ENCODE measurements at regions not wholly inside any gene's neighbourhood (a gene's known extent, or its start where the extent isn't known, plus 50 kb on each side); places are given as distances from the start of the nearest gene placed in this dataset.

DNA sequence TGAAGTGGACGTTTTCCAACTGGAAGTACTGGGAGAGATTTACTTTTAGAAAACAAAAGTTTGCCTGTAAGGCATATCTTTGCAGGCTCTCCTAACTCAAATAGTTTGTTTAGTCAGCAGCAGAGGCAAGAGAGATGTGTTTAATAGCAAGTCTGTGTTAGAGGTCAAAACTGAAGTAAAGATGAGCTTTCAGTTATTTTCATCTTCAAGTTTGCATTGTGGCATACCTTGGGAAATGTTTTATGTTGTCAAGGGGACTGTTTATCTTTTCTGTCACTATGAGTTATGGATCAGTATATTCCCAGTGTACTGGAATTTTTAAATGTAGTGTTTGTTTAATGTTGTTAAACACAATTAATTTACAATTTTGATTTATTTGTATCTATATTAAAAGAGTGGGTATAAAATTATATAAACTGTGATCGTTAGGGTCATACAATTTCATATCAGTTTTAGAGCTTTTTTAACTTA, 169.7 kb upstream of the PPP1R3A start:
- ATAC-seq: no peak
- intact Hi-C loops (cut with micrococcal nuclease): loop anchor here (10.0 kb wide), 1 partner anchor 1586 kb away; no protein-coding TSS in a partner anchor
- TF ChIP-seq ZNF274 (IDR thresholded peaks at IDR 0.05; ENCODE audit: low read depth, low read length) (no peak), SP1 (IDR thresholded peaks at IDR 0.05; ENCODE audit: low read depth) (no peak), POLR2A (IDR thresholded peaks at IDR 0.05; ENCODE audit: borderline replicate concordance, extremely low read depth, insufficient read depth, insufficient read length) (no peak), ELF1 (IDR thresholded peaks at IDR 0.05; ENCODE audit: borderline replicate concordance, low read depth) (no peak), POLR2AphosphoS5 (IDR thresholded peaks at IDR 0.05; ENCODE audit: low read depth, low read length) (no peak), EZH2 (IDR thresholded peaks at IDR 0.05) (no peak), TCF7L2 (IDR thresholded peaks at IDR 0.05; ENCODE audit: borderline replicate concordance, extremely low read depth, insufficient read depth, insufficient read length) (no peak)
- TF ChIP-seq, protein P1, sequence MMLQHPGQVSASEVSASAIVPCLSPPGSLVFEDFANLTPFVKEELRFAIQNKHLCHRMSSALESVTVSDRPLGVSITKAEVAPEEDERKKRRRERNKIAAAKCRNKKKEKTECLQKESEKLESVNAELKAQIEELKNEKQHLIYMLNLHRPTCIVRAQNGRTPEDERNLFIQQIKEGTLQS (IDR thresholded peaks at IDR 0.05): no peak
- Histone ChIP-seq H3K9me3 (ENCODE audit: control insufficient read depth in 1 of 2, insufficient read depth in 1 of 2, low read depth in 1 of 2, low read length in 2 of 2) (no peaks in the 10 kb centered on the region), H3K27me3 (ENCODE audit: insufficient read depth, low read length) (no peaks in the 10 kb centered on the region), H3K9ac (ENCODE audit: low read length) (no peak overlapping the region), H4K20me1 (ENCODE audit: insufficient read depth) (no peaks in the 10 kb centered on the region), H3K9me2 (ENCODE audit: insufficient read depth) (no peaks in the 10 kb centered on the region), H3K27ac (ENCODE audit: low read depth, low read length) (no peak overlapping the region), H3K4me1 (ENCODE audit: control insufficient read depth in 1 of 2, insufficient read depth in 2 of 2, low read length in 2 of 2) (peaks cover 4 to 17% of the 10 kb centered on the region in 2 experiments; a peak in 3 of 4 replicates), H3K79me2 (ENCODE audit: insufficient read depth, low read length) (no peaks in the 10 kb centered on the region), H3K4me2 (ENCODE audit: low read length) (no peak overlapping the region), H3K4me3 (replicated peaks in 1 of 2; ENCODE audit: low read depth in 1 of 2, low read length in 2 of 2) (no peak overlapping the region), H3K36me3 (ENCODE audit: control insufficient read depth in 1 of 2, insufficient read depth in 2 of 2, low read length in 2 of 2) (no peaks in the 10 kb centered on the region), H2AFZ (ENCODE audit: low read depth, low read length, poor library complexity, severe bottlenecking) (no peak overlapping the region)
- DNase-seq (ENCODE audit: low read depth, low spot score): no peak
- ChIA-PET CTCF (no interaction called here), RAD21 (ENCODE audit: low non-redundant PET in 1 of 2, low total read pairs in 2 of 2, uncharacterized antibody in 2 of 2, unreplicated experiment in 2 of 2) (no interaction called here), POLR2A (no interaction called here)
- BruUV-seq (replicated peaks): no TSS peak

DNA sequence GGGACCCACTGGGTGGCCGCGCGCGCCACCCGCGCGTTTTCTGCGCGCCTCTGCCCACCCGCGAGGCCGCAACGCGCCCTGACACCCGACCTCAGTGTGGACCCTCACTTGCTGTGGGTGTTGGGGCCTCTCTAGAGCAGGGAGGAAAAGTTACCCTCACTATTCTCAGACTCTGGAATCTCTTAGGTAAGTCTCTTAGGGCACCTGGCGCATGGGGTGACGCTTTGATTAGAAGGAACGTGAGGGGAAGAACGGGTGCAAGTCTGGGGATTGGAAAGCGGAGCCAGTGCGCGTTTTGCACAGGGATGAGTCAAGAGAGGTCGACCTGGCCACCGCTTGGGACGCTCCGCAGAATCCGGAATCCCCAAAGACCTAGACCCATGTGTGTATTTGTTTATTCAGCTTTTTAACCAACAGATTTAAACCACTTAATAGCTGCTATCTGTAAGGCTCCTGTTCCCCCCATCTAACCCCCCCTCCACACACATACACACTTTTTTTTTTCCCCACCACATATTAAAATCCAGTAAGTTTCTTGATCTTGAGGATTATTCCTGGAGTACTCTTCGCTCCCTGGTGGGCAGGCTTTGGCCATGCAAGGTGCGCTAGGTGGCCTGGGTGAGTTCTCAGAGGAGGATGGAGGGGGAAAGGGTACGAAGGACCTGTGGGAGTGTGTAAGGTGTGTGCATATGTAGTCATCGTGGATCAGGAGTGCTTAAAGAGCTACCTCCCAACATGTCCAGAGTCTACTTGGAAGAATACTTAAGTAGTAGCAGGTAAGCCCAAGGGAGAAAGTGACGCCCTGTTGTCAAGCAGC, 169.1 kb upstream of the PPP1R3A start:
- POLR2A ChIA-PET: no interaction called here
- CTCF ChIA-PET: no interaction called here
- no peaks in the 10 kb centered on the region for H3K9me3 ChIP-seq (ENCODE audit: control insufficient read depth in 1 of 2, insufficient read depth in 1 of 2, low read depth in 1 of 2, low read length in 2 of 2)
- no peak overlapping the region for H2AFZ ChIP-seq (ENCODE audit: low read depth, low read length, poor library complexity, severe bottlenecking)
- H3K36me3 ChIP-seq (ENCODE audit: control insufficient read depth in 1 of 2, insufficient read depth in 2 of 2, low read length in 2 of 2): no peaks in the 10 kb centered on the region
- no peak for ATAC-seq
- no peaks in the 10 kb centered on the region for H4K20me1 ChIP-seq (ENCODE audit: insufficient read depth)
- no peaks in the 10 kb centered on the region for H3K27me3 ChIP-seq (ENCODE audit: insufficient read depth, low read length)
- intact Hi-C loops (cut with micrococcal nuclease): loop anchor here (10.0 kb wide), 1 partner anchor 1587 kb away; no protein-coding TSS in a partner anchor
- no peak overlapping the region for H3K27ac ChIP-seq (ENCODE audit: low read depth, low read length)
- no peak overlapping the region for H3K9ac ChIP-seq (ENCODE audit: low read length)
- TSS peak; percentile 55 for BruUV-seq (replicated peaks)
- H3K79me2 ChIP-seq (ENCODE audit: insufficient read depth, low read length): no peaks in the 10 kb centered on the region
- peaks cover 4 to 19% of the 10 kb centered on the region in 2 experiments; a peak in 3 of 4 replicates for H3K4me1 ChIP-seq (ENCODE audit: control insufficient read depth in 1 of 2, insufficient read depth in 2 of 2, low read length in 2 of 2)
- RAD21 ChIA-PET (ENCODE audit: low non-redundant PET in 1 of 2, low total read pairs in 2 of 2, uncharacterized antibody in 2 of 2, unreplicated experiment in 2 of 2): no interaction called here
- no peaks in the 10 kb centered on the region for H3K9me2 ChIP-seq (ENCODE audit: insufficient read depth)
- no peak overlapping the region for H3K4me3 ChIP-seq (replicated peaks in 1 of 2; ENCODE audit: low read depth in 1 of 2, low read length in 2 of 2)
- no peak overlapping the region for H3K4me2 ChIP-seq (ENCODE audit: low read length)
- no peak for DNase-seq (ENCODE audit: low read depth, low spot score)
- TF ChIP-seq CBX3 (IDR thresholded peaks at IDR 0.05; ENCODE audit: low read depth) (no peak), EGR1 (IDR thresholded peaks at IDR 0.05; ENCODE audit: low read depth) (no peak), YY1 (IDR thresholded peaks at IDR 0.05; ENCODE audit: extremely low read depth, insufficient replicate concordance, low read depth, low read length) (no peak), CEBPB (IDR thresholded peaks at IDR 0.05; ENCODE audit: low read depth) (no peak), SP1 (IDR thresholded peaks at IDR 0.05; ENCODE audit: low read depth) (no peak), JUND (IDR thresholded peaks at IDR 0.05) (no peak), EZH2phosphoT487 (IDR thresholded peaks at IDR 0.05; ENCODE audit: borderline replicate concordance) (no peak), SIN3A (IDR thresholded peaks at IDR 0.05; ENCODE audit: low read depth) (no peak)
- TF ChIP-seq, protein P2, sequence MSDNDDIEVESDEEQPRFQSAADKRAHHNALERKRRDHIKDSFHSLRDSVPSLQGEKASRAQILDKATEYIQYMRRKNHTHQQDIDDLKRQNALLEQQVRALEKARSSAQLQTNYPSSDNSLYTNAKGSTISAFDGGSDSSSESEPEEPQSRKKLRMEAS (IDR thresholded peaks at IDR 0.05): no peak
- TF ChIP-seq, protein P1 (IDR thresholded peaks at IDR 0.05): no peak
- TF ChIP-seq, protein P3, sequence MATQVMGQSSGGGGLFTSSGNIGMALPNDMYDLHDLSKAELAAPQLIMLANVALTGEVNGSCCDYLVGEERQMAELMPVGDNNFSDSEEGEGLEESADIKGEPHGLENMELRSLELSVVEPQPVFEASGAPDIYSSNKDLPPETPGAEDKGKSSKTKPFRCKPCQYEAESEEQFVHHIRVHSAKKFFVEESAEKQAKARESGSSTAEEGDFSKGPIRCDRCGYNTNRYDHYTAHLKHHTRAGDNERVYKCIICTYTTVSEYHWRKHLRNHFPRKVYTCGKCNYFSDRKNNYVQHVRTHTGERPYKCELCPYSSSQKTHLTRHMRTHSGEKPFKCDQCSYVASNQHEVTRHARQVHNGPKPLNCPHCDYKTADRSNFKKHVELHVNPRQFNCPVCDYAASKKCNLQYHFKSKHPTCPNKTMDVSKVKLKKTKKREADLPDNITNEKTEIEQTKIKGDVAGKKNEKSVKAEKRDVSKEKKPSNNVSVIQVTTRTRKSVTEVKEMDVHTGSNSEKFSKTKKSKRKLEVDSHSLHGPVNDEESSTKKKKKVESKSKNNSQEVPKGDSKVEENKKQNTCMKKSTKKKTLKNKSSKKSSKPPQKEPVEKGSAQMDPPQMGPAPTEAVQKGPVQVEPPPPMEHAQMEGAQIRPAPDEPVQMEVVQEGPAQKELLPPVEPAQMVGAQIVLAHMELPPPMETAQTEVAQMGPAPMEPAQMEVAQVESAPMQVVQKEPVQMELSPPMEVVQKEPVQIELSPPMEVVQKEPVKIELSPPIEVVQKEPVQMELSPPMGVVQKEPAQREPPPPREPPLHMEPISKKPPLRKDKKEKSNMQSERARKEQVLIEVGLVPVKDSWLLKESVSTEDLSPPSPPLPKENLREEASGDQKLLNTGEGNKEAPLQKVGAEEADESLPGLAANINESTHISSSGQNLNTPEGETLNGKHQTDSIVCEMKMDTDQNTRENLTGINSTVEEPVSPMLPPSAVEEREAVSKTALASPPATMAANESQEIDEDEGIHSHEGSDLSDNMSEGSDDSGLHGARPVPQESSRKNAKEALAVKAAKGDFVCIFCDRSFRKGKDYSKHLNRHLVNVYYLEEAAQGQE (IDR thresholded peaks at IDR 0.05; ENCODE audit: low read depth): no peak

All from HCT116 (cell line).